ENCODE measurements at regions not wholly inside any gene's neighbourhood (a gene's known extent, or its start where the extent isn't known, plus 50 kb on each side); places are given as distances from the start of the nearest gene placed in this dataset.

DNA sequence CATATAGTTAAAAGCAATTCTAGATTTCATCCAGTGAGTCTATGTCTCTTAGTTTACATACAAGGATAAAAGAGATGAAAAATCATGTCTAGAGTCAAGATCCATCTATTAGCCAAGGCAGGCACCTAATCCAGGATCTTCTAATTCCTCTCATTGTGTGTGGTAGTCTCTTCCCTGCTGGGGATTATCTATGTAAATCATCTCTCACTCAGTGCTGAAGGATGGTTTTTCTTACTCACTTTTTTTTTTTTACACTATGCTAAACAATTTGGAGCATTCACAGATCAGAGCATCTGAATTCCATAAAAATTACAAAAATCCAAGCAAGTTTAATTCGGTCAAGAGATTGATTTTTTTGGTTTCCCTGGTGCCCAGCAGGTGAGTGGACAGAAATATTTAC lies 154.9 kb upstream of the GDNF start:
- no peaks in the 10 kb centered on the region for H3K36me3 Mint-ChIP-seq (ENCODE audit: low read depth, unreplicated experiment)
- no peaks in the 10 kb centered on the region for H3K79me2 ChIP-seq (ENCODE audit: insufficient read depth, low read length)
- no peaks in the 10 kb centered on the region for H3K36me3 ChIP-seq (ENCODE audit: insufficient read depth, low read length)
- no peak overlapping the region for H3K9ac ChIP-seq (ENCODE audit: low read length)
- no peak overlapping the region for H3K27ac ChIP-seq (ENCODE audit: low read depth, low read length)
- H4K20me1 ChIP-seq (ENCODE audit: insufficient read depth, low read length): no peaks in the 10 kb centered on the region
- no peak overlapping the region for H2AFZ ChIP-seq (ENCODE audit: low read depth, low read length)
- H3K4me2 ChIP-seq (ENCODE audit: low read length): no peak overlapping the region
- H3K4me1 ChIP-seq (ENCODE audit: insufficient read depth, low read length): no peaks in the 10 kb centered on the region
- H3K27me3 Mint-ChIP-seq (ENCODE audit: low read depth, unreplicated experiment): peaks cover 12% of the 10 kb centered on the region
- H3K9me3 ChIP-seq (ENCODE audit: insufficient read depth, low read depth, low read length): no peaks in the 10 kb centered on the region
- H3K27ac Mint-ChIP-seq (ENCODE audit: unreplicated experiment): no peak overlapping the region
- no peak for FAIRE-seq
- TF ChIP-seq, protein P1, sequence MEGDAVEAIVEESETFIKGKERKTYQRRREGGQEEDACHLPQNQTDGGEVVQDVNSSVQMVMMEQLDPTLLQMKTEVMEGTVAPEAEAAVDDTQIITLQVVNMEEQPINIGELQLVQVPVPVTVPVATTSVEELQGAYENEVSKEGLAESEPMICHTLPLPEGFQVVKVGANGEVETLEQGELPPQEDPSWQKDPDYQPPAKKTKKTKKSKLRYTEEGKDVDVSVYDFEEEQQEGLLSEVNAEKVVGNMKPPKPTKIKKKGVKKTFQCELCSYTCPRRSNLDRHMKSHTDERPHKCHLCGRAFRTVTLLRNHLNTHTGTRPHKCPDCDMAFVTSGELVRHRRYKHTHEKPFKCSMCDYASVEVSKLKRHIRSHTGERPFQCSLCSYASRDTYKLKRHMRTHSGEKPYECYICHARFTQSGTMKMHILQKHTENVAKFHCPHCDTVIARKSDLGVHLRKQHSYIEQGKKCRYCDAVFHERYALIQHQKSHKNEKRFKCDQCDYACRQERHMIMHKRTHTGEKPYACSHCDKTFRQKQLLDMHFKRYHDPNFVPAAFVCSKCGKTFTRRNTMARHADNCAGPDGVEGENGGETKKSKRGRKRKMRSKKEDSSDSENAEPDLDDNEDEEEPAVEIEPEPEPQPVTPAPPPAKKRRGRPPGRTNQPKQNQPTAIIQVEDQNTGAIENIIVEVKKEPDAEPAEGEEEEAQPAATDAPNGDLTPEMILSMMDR (IDR thresholded peaks at IDR 0.05; ENCODE audit: insufficient read depth, low read depth, low read length): no peak
- no peak for TF ChIP-seq EZH2 (IDR thresholded peaks at IDR 0.05; ENCODE audit: insufficient read depth, low read length)
- no peak overlapping the region for H3K4me3 Mint-ChIP-seq (ENCODE audit: unreplicated experiment)
- peaks cover 9% of the 10 kb centered on the region for H3K9me3 Mint-ChIP-seq (ENCODE audit: unreplicated experiment)
- peaks cover 4% of the 10 kb centered on the region for H3K27me3 ChIP-seq (ENCODE audit: insufficient read depth, low read length)
- H3K4me3 ChIP-seq (ENCODE audit: insufficient read depth, low read depth, low read length): no peak overlapping the region
- peaks cover 11% of the 10 kb centered on the region for H3K4me1 Mint-ChIP-seq (ENCODE audit: low read depth, unreplicated experiment)
- DNase-seq (ENCODE audit: low read depth): no peak

DNA sequence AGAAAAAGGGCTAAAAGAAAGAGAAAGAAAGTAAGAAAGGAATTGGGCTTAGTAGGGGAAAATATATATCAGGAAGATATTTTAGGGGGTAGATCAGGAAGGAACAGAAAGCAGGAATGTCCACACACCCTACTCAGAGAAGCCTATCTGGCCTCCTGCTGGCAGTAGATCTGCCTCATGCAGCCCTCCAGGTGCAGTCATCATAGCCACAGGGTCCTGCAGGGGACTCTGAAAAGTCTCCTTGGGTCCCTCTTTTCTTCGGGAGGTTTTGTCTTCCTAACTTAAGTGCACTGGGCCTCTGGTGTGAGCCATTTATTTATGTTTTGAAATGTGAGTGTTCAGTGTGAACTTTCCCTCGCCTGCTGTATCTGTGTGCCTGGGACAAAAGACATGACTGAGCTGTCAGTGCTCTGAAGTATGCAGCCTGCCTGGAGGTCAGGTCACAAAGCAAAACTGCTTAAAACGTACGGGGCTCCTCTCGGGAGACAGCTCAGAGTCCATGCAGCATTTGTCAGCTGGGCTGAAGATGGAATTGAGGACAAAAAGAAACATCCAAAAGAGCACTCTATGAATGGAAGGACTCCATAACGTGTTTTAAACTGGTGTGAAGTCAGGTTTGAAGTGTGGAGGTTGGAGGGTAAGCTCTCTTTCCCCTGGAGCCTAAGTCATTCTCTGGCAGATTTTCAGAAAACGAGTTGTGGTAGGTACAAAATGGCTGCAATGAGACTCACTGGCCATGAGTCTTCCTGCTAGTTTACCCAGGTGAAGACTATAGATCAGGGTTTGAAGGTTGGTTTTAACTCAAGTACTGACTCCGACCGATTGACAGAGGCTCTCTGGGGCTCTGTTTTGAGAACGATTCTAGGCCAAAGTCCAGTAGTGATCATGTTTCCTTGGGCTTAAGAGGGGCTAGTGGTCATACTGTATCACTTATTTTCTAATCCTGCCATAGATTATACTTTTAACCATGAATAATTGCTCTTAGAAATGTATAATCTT lies 151.8 kb upstream of the GDNF start:
- H2AFZ ChIP-seq (ENCODE audit: low read depth, low read length): no peak overlapping the region
- H3K27ac ChIP-seq (ENCODE audit: low read depth, low read length): no peak overlapping the region
- H3K79me2 ChIP-seq (ENCODE audit: insufficient read depth, low read length): no peaks in the 10 kb centered on the region
- no peak overlapping the region for H3K9ac ChIP-seq (ENCODE audit: low read length)
- H4K20me1 ChIP-seq (ENCODE audit: insufficient read depth, low read length): no peaks in the 10 kb centered on the region
- FAIRE-seq (no peak), DNase-seq (ENCODE audit: low read depth) (no peak)
- no peak overlapping the region for H3K4me3 ChIP-seq (ENCODE audit: insufficient read depth, low read depth, low read length)
- H3K4me2 ChIP-seq (ENCODE audit: low read length): no peak overlapping the region
- peaks cover 15% of the 10 kb centered on the region for H3K4me1 Mint-ChIP-seq (ENCODE audit: low read depth, unreplicated experiment)
- H3K27ac Mint-ChIP-seq (ENCODE audit: unreplicated experiment): no peak overlapping the region
- peaks cover 8% of the 10 kb centered on the region for H3K27me3 ChIP-seq (ENCODE audit: insufficient read depth, low read length)
- no peaks in the 10 kb centered on the region for H3K9me3 ChIP-seq (ENCODE audit: insufficient read depth, low read depth, low read length)
- H3K9me3 Mint-ChIP-seq (ENCODE audit: unreplicated experiment): peaks cover 3% of the 10 kb centered on the region
- H3K36me3 Mint-ChIP-seq (ENCODE audit: low read depth, unreplicated experiment): no peaks in the 10 kb centered on the region
- H3K27me3 Mint-ChIP-seq (ENCODE audit: low read depth, unreplicated experiment): peaks cover 2% of the 10 kb centered on the region
- no peak overlapping the region for H3K4me3 Mint-ChIP-seq (ENCODE audit: unreplicated experiment)
- H3K4me1 ChIP-seq (ENCODE audit: insufficient read depth, low read length): no peaks in the 10 kb centered on the region
- H3K36me3 ChIP-seq (ENCODE audit: insufficient read depth, low read length): no peaks in the 10 kb centered on the region
- TF ChIP-seq EZH2 (IDR thresholded peaks at IDR 0.05; ENCODE audit: insufficient read depth, low read length): no peak
- TF ChIP-seq, protein P1 (IDR thresholded peaks at IDR 0.05; ENCODE audit: insufficient read depth, low read depth, low read length): no peak

DNA sequence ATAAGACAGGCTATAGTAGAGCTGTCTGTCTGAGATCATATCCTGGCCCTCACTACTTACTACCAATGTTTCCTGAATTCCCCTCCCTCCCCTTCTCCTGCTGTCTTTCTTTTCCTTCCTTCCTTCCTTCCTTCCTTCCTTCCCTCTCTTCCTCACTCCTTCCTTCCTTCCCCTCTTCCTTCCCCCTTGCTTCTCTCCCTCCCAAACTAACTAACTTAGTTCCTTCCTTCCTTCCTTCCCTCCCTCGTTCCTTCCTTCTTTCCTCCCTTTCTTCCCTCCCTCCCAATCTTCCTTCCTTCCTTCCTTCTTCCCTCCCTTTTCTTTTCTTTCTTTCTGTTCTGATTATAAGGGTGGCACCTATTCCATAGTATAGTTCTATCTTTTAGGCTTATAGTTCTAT lies 150.0 kb upstream of the GDNF start:
- peaks cover 2% of the 10 kb centered on the region for H3K27me3 Mint-ChIP-seq (ENCODE audit: low read depth, unreplicated experiment)
- H3K36me3 Mint-ChIP-seq (ENCODE audit: low read depth, unreplicated experiment): no peaks in the 10 kb centered on the region
- no peaks in the 10 kb centered on the region for H3K79me2 ChIP-seq (ENCODE audit: insufficient read depth, low read length)

More for the DNA sequence above, 150.0 kb upstream of the GDNF start:
- DNase-seq (ENCODE audit: low read depth) (no peak), FAIRE-seq (no peak)
- H3K9me3 ChIP-seq (ENCODE audit: insufficient read depth, low read depth, low read length): no peaks in the 10 kb centered on the region
- no peak for TF ChIP-seq EZH2 (IDR thresholded peaks at IDR 0.05; ENCODE audit: insufficient read depth, low read length)
- TF ChIP-seq, protein P1 (IDR thresholded peaks at IDR 0.05; ENCODE audit: insufficient read depth, low read depth, low read length): no peak
- H3K4me2 ChIP-seq (ENCODE audit: low read length): no peak overlapping the region
- no peak overlapping the region for H3K4me3 Mint-ChIP-seq (ENCODE audit: unreplicated experiment)
- H4K20me1 ChIP-seq (ENCODE audit: insufficient read depth, low read length): no peaks in the 10 kb centered on the region
- H3K27ac ChIP-seq (ENCODE audit: low read depth, low read length): no peak overlapping the region
- H3K9ac ChIP-seq (ENCODE audit: low read length): no peak overlapping the region
- peaks cover 3% of the 10 kb centered on the region for H3K9me3 Mint-ChIP-seq (ENCODE audit: unreplicated experiment)
- no peak overlapping the region for H2AFZ ChIP-seq (ENCODE audit: low read depth, low read length)
- peaks cover 9% of the 10 kb centered on the region for H3K27me3 ChIP-seq (ENCODE audit: insufficient read depth, low read length)
- no peaks in the 10 kb centered on the region for H3K36me3 ChIP-seq (ENCODE audit: insufficient read depth, low read length)
- H3K4me1 ChIP-seq (ENCODE audit: insufficient read depth, low read length): no peaks in the 10 kb centered on the region
- H3K27ac Mint-ChIP-seq (ENCODE audit: unreplicated experiment): no peak overlapping the region
- H3K4me3 ChIP-seq (ENCODE audit: insufficient read depth, low read depth, low read length): no peak overlapping the region
- peaks cover 15% of the 10 kb centered on the region for H3K4me1 Mint-ChIP-seq (ENCODE audit: low read depth, unreplicated experiment)
